ENCODE measurements at regions not wholly inside any gene's neighbourhood (a gene's known extent, or its start where the extent isn't known, plus 50 kb on each side); places are given as distances from the start of the nearest gene placed in this dataset.

DNA sequence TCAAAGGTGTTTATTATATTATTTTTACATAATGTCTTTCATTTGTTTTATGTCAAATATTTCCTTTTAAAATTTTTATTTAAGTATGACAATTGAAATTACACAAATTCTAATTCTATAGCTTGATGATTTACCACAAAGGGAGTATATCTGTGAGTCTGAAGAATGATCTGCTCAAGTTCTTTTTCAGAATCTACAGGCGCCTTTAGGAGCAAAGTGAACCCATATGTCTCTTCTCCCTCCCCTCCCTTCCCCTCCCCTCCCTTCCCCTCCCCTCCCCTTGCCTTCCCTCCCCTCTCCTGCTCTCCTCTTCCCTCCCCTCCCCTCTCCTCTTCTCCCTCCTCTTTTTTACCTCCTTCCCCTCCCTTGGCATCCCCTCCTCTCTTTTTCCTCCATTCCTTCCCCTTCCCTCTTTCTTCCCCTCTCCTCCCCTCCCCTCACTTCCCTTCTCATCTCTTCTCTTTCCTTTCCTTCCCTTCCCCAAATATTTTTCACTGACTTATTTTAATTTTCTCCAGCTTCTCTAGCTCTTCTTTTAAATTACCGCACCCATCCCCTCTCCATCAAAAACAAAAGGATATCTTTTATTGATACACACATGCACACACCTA is 495.3 kb upstream of the PIK3R1 start:
- Histone ChIP-seq H3K27ac (ENCODE audit: insufficient read depth, low read length, poor library complexity, severe bottlenecking) (no peak overlapping the region), H3K27me3 (replicated peaks; ENCODE audit: control insufficient read depth, insufficient read depth, low read length, poor library complexity, severe bottlenecking) (no peaks in the 10 kb centered on the region), H3K4me1 (ENCODE audit: control insufficient read depth, insufficient read depth, low read length, poor library complexity, severe bottlenecking) (no peaks in the 10 kb centered on the region)

DNA sequence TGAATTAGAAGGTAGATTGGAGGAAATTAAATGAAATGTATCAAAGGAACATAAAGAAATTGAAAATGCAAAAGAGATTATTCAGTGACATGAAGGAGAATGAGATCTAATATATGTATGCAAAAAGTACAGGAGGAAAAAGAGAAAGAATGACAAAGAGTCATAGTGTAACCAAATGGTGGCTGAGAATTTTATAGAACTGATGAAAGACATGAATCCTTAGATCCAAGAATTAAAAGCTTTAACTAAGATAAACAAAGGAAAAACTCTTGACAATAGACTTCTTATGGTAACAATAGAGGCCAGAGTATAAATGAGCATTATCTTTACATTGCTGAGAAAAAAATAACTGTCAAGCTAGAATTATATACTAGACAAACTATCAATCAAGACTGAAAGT is 505.4 kb upstream of the CD180 start:
- Histone ChIP-seq H3K27me3 (replicated peaks; ENCODE audit: control insufficient read depth, insufficient read depth, low read length, poor library complexity, severe bottlenecking) (no peaks in the 10 kb centered on the region), H3K27ac (ENCODE audit: insufficient read depth, low read length, poor library complexity, severe bottlenecking) (no peak overlapping the region), H3K36me3 (ENCODE audit: control insufficient read depth, insufficient read depth, low read length) (no peaks in the 10 kb centered on the region), H3K4me1 (ENCODE audit: control insufficient read depth, insufficient read depth, low read length, poor library complexity, severe bottlenecking) (no peaks in the 10 kb centered on the region), H3K9me3 (ENCODE audit: control insufficient read depth, low read length) (no peaks in the 10 kb centered on the region), H3K4me3 (ENCODE audit: insufficient read depth, low read depth, low read length, poor library complexity, severe bottlenecking) (no peak overlapping the region)
- DNase-seq = no peak

More for the DNA sequence above, 495.3 kb upstream of the PIK3R1 start:
- Histone ChIP-seq H3K36me3 (ENCODE audit: control insufficient read depth, insufficient read depth, low read length) (no peaks in the 10 kb centered on the region), H3K9me3 (ENCODE audit: control insufficient read depth, low read length) (no peaks in the 10 kb centered on the region), H3K4me3 (ENCODE audit: insufficient read depth, low read depth, low read length, poor library complexity, severe bottlenecking) (no peak overlapping the region)
- no peak for DNase-seq

DNA sequence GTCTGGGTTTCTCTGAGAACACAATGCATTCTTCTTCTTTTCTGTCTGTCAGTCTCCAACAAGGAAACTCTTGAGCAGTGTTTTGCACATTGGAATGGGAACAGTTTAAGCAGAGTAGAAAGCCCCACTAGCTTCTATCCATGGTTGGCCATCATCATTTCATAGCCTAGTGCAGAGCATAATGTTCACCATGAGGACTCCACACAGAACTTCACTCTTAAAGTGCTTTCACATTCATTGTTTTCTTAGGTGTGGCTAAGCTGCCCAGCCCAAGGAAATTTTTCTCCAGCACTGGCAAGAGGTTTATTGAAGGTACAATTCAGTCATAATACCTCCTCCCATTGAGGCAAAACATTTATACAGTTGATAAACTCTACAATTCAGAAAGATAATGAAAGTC is 503.0 kb upstream of the CD180 start:
- Histone ChIP-seq H3K36me3 (ENCODE audit: control insufficient read depth, insufficient read depth, low read length) (no peaks in the 10 kb centered on the region), H3K27me3 (replicated peaks; ENCODE audit: control insufficient read depth, insufficient read depth, low read length, poor library complexity, severe bottlenecking) (no peaks in the 10 kb centered on the region), H3K4me1 (ENCODE audit: control insufficient read depth, insufficient read depth, low read length, poor library complexity, severe bottlenecking) (no peaks in the 10 kb centered on the region), H3K27ac (ENCODE audit: insufficient read depth, low read length, poor library complexity, severe bottlenecking) (no peak overlapping the region), H3K9me3 (ENCODE audit: control insufficient read depth, low read length) (no peaks in the 10 kb centered on the region), H3K4me3 (ENCODE audit: insufficient read depth, low read depth, low read length, poor library complexity, severe bottlenecking) (no peak overlapping the region)
- no peak for DNase-seq

DNA sequence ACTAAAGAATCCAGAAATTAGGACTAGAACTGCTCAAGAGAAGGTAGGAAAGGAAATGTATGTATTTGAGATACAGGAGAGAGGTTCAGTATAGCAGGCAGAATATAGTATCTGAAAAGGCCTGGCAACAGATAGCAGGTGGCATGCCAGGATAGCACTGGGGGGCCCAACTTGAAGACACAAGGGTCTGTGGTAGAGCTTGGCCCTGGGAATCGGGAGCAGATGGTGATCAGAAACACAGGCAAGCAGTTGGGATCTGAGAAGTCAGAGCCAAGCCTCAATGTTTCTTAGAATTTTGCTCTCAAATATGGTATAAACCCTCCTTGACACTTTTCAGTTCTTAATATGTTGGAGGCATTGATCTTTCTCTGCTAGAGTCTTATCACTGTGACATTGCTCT is 499.8 kb upstream of the CD180 start:
- no peaks in the 10 kb centered on the region for H3K36me3 ChIP-seq (ENCODE audit: control insufficient read depth, insufficient read depth, low read length)
- H3K9me3 ChIP-seq (ENCODE audit: control insufficient read depth, low read length) = no peaks in the 10 kb centered on the region
- no peaks in the 10 kb centered on the region for H3K4me1 ChIP-seq (ENCODE audit: control insufficient read depth, insufficient read depth, low read length, poor library complexity, severe bottlenecking)
- H3K27me3 ChIP-seq (replicated peaks; ENCODE audit: control insufficient read depth, insufficient read depth, low read length, poor library complexity, severe bottlenecking) = no peaks in the 10 kb centered on the region
- H3K27ac ChIP-seq (ENCODE audit: insufficient read depth, low read length, poor library complexity, severe bottlenecking) = no peak overlapping the region
- H3K4me3 ChIP-seq (ENCODE audit: insufficient read depth, low read depth, low read length, poor library complexity, severe bottlenecking) = no peak overlapping the region
- no peak for DNase-seq

DNA sequence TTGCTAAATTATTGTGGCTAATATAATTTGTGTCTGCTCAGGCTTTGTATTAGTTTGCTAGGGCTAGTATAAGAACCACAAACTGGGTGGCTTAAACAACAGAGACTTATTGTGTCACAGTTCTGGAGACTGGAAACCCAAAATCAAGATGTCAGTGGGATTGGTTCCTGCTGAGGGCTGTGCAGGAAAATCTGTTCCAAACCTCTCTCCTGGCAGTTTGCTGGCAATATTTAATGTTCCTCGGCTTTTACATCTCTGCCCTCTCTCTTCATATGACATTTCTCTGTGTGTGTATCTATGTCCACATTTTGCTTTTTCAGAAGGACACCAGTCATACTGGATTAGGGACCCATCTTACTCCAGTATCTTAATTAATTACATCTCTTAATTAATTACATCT is 498.8 kb upstream of the CD180 start:
- H3K27ac ChIP-seq (ENCODE audit: insufficient read depth, low read length, poor library complexity, severe bottlenecking) = no peak overlapping the region
- no peaks in the 10 kb centered on the region for H3K4me1 ChIP-seq (ENCODE audit: control insufficient read depth, insufficient read depth, low read length, poor library complexity, severe bottlenecking)
- H3K9me3 ChIP-seq (ENCODE audit: control insufficient read depth, low read length) = no peaks in the 10 kb centered on the region
- no peaks in the 10 kb centered on the region for H3K36me3 ChIP-seq (ENCODE audit: control insufficient read depth, insufficient read depth, low read length)
- no peak for DNase-seq
- H3K4me3 ChIP-seq (ENCODE audit: insufficient read depth, low read depth, low read length, poor library complexity, severe bottlenecking) = no peak overlapping the region
- H3K27me3 ChIP-seq (replicated peaks; ENCODE audit: control insufficient read depth, insufficient read depth, low read length, poor library complexity, severe bottlenecking) = no peaks in the 10 kb centered on the region

DNA sequence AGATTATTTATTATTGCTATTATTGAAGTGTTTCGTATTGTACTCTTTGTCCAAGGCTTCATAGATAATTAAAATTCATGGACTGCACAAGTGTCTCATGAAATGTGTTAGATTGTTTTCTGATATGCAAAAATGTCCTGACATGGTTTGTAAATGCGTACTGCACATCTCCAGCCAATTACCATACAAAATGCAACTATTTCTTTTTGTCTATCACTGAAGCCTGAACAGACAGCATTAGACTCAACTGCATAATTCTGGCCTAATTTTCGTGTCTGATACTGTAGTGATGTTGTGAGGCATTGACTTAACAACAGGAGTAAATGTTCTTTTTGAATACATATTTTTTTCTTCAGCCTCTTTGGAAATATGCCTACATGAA is 498.2 kb upstream of the CD180 start:
- Histone ChIP-seq H3K4me3 (ENCODE audit: insufficient read depth, low read depth, low read length, poor library complexity, severe bottlenecking) (no peak overlapping the region), H3K4me1 (ENCODE audit: control insufficient read depth, insufficient read depth, low read length, poor library complexity, severe bottlenecking) (no peaks in the 10 kb centered on the region), H3K27ac (ENCODE audit: insufficient read depth, low read length, poor library complexity, severe bottlenecking) (no peak overlapping the region), H3K36me3 (ENCODE audit: control insufficient read depth, insufficient read depth, low read length) (no peaks in the 10 kb centered on the region), H3K27me3 (replicated peaks; ENCODE audit: control insufficient read depth, insufficient read depth, low read length, poor library complexity, severe bottlenecking) (no peaks in the 10 kb centered on the region), H3K9me3 (ENCODE audit: control insufficient read depth, low read length) (no peaks in the 10 kb centered on the region)
- no peak for DNase-seq

DNA sequence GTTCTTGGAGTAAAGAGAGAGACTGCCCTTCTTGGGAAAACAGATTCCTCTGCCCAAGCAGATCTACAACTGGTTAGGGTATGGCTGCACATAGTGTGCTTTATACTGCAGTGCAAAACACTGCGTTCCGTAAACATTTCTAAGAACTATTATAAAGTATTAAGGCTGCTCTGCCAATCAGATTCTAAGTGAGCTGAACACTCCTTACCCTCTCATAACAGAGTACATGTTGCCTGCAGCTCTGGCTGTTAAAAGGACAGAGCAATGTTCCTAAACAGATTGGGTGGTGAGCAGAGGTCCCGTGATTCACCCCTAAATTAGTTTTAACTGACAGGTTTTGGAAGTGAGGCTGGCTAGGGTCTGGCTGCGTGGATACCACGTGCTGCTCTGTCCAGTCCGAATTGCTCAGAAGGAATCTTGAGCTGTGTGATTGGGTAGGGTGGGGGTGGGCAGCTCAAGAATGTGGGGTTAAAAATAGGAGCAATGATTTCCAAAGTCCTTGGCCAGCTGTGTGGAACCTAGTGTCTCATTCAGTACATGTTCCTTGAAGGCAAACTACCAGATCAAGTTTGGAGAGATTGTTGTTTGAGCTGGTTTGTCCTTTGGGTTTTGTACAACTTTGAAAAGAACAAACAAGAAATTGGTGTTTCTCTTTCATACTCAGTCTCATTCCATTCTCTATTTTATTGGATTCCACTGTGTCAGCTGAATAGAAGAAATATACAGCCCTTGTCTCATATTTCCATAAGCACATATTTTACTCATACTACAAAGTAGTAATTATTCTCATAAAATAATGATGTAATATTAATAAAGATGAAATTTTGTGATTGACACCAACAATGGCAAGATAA is 497.6 kb upstream of the CD180 start:
- Histone ChIP-seq H3K4me1 (ENCODE audit: control insufficient read depth, insufficient read depth, low read length, poor library complexity, severe bottlenecking) (no peaks in the 10 kb centered on the region), H3K36me3 (ENCODE audit: control insufficient read depth, insufficient read depth, low read length) (no peaks in the 10 kb centered on the region), H3K9me3 (ENCODE audit: control insufficient read depth, low read length) (no peaks in the 10 kb centered on the region), H3K4me3 (ENCODE audit: insufficient read depth, low read depth, low read length, poor library complexity, severe bottlenecking) (no peak overlapping the region), H3K27me3 (replicated peaks; ENCODE audit: control insufficient read depth, insufficient read depth, low read length, poor library complexity, severe bottlenecking) (no peaks in the 10 kb centered on the region), H3K27ac (ENCODE audit: insufficient read depth, low read length, poor library complexity, severe bottlenecking) (no peak overlapping the region)
- no peak for DNase-seq

DNA sequence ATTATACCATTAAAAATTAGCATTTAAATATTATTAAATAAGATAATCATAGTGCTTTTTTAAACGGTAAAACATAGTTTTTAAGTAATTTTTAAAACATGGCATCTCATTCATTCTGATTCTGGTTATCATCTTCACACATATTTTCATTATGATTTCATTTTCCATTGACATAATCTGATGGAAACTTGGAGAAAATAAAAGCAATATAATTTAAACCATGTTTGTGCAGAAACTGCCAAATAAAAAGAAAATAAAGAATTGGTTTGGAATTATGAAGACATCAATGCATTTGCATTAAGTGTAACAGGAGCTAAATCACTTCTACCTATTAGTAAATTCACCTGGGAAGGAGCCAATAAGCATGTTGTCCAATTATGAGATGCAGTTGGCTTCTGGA is 490.1 kb upstream of the CD180 start:
- no peak overlapping the region for H3K4me3 ChIP-seq (ENCODE audit: insufficient read depth, low read depth, low read length, poor library complexity, severe bottlenecking)
- DNase-seq = no peak
- H3K27ac ChIP-seq (ENCODE audit: insufficient read depth, low read length, poor library complexity, severe bottlenecking) = no peak overlapping the region
- H3K4me1 ChIP-seq (ENCODE audit: control insufficient read depth, insufficient read depth, low read length, poor library complexity, severe bottlenecking) = no peaks in the 10 kb centered on the region
- H3K36me3 ChIP-seq (ENCODE audit: control insufficient read depth, insufficient read depth, low read length) = no peaks in the 10 kb centered on the region
- no peaks in the 10 kb centered on the region for H3K27me3 ChIP-seq (replicated peaks; ENCODE audit: control insufficient read depth, insufficient read depth, low read length, poor library complexity, severe bottlenecking)
- no peaks in the 10 kb centered on the region for H3K9me3 ChIP-seq (ENCODE audit: control insufficient read depth, low read length)

DNA sequence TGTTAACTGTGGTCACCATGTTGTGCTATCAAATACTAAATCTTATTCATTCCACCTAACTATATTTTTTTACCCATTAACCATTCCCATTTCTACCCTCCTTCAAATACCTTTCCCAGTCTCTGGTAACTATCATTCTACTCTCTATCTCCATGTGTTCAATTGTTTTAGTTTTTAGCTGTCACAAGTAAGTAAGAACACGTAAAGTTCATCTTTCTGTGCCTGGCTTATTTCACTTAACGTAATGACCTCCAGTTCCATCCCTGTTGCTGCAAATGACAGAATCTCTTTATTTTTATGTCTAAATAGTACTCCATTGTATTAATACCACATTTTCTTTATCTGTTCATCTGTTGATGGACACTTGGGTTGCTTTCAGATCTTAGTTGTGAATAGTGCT is 485.1 kb upstream of the CD180 start:
- H3K9me3 ChIP-seq (ENCODE audit: control insufficient read depth, low read length) = no peaks in the 10 kb centered on the region
- H3K27ac ChIP-seq (ENCODE audit: insufficient read depth, low read length, poor library complexity, severe bottlenecking) = no peak overlapping the region
- H3K36me3 ChIP-seq (ENCODE audit: control insufficient read depth, insufficient read depth, low read length) = no peaks in the 10 kb centered on the region
- no peak overlapping the region for H3K4me3 ChIP-seq (ENCODE audit: insufficient read depth, low read depth, low read length, poor library complexity, severe bottlenecking)
- no peaks in the 10 kb centered on the region for H3K27me3 ChIP-seq (replicated peaks; ENCODE audit: control insufficient read depth, insufficient read depth, low read length, poor library complexity, severe bottlenecking)
- DNase-seq = no peak
- H3K4me1 ChIP-seq (ENCODE audit: control insufficient read depth, insufficient read depth, low read length, poor library complexity, severe bottlenecking) = no peaks in the 10 kb centered on the region

DNA sequence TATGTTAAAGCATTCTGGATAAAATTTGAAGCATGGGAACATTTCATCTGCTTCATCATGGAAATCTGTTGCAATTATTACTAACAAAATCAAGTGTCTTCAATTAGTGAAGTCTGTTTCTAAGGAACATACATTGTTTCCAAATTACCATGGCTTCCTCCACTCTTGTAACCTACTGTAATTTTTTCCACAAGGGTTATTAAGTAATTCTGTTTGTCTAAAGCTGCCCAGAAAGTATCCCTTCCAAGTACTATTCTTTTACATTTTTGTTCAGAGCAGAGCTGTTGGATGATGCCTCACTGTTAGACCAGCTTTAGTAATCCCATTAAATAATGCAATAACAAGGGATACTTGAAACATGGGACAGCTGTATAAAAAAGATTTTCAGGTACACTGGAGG is 483.5 kb upstream of the CD180 start:
- Histone ChIP-seq H3K4me1 (ENCODE audit: control insufficient read depth, insufficient read depth, low read length, poor library complexity, severe bottlenecking) (no peaks in the 10 kb centered on the region), H3K36me3 (ENCODE audit: control insufficient read depth, insufficient read depth, low read length) (no peaks in the 10 kb centered on the region), H3K27ac (ENCODE audit: insufficient read depth, low read length, poor library complexity, severe bottlenecking) (no peak overlapping the region), H3K27me3 (replicated peaks; ENCODE audit: control insufficient read depth, insufficient read depth, low read length, poor library complexity, severe bottlenecking) (no peaks in the 10 kb centered on the region), H3K9me3 (ENCODE audit: control insufficient read depth, low read length) (no peaks in the 10 kb centered on the region), H3K4me3 (ENCODE audit: insufficient read depth, low read depth, low read length, poor library complexity, severe bottlenecking) (no peak overlapping the region)
- no peak for DNase-seq

Measured in effector memory CD4-positive, alpha-beta T cell (primary cell).